ENCODE measurements at regions not wholly inside any gene's neighbourhood (a gene's known extent, or its start where the extent isn't known, plus 50 kb on each side); places are given as distances from the start of the nearest gene placed in this dataset.
A peak's percentile ranks its signal among the peaks of the same experiment; 100 is the strongest.

DNA sequence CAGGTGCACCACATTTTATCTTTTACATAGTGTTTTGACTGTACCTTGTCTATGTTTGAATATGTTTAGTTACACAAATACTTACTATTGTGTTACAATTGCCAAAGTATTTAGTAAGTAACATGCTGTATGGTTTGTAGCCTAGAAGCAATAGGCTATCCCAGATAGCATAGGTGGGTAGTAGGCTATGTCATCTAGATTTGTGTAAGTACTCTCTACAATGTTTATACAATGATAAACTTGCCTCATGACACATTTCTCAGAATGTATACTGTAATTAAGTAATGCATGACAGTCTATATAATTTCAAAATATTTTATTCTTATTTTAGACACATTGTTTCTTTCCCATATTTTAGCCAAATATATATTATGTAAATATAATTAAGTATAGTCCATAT is 836.8 kb upstream of the CDH9 start:
- Mint-ChIP-seq H3K4me3 (ENCODE audit: low read depth, unreplicated experiment) (no peak overlapping the region), H3K9me3 (ENCODE audit: low read depth, unreplicated experiment) (peaks cover 5% of the 10 kb centered on the region), H3K27me3 (ENCODE audit: unreplicated experiment) (no peaks in the 10 kb centered on the region), H3K36me3 (ENCODE audit: insufficient read depth, unreplicated experiment) (no peaks in the 10 kb centered on the region), H3K4me1 (ENCODE audit: low read depth, unreplicated experiment) (no peaks in the 10 kb centered on the region), H3K27ac (ENCODE audit: unreplicated experiment) (no peak overlapping the region)
- intact Hi-C loops (cut with micrococcal nuclease; ENCODE audit: unreplicated experiment) = no loop called here
- no peak for DNase-seq
- CTCF ChIA-PET = no interaction called here
- no TSS peak for BruUV-seq (replicated peaks)
- TF ChIP-seq, protein P1, sequence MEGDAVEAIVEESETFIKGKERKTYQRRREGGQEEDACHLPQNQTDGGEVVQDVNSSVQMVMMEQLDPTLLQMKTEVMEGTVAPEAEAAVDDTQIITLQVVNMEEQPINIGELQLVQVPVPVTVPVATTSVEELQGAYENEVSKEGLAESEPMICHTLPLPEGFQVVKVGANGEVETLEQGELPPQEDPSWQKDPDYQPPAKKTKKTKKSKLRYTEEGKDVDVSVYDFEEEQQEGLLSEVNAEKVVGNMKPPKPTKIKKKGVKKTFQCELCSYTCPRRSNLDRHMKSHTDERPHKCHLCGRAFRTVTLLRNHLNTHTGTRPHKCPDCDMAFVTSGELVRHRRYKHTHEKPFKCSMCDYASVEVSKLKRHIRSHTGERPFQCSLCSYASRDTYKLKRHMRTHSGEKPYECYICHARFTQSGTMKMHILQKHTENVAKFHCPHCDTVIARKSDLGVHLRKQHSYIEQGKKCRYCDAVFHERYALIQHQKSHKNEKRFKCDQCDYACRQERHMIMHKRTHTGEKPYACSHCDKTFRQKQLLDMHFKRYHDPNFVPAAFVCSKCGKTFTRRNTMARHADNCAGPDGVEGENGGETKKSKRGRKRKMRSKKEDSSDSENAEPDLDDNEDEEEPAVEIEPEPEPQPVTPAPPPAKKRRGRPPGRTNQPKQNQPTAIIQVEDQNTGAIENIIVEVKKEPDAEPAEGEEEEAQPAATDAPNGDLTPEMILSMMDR (IDR thresholded peaks at IDR 0.05; ENCODE audit: unreplicated experiment) = no peak

DNA sequence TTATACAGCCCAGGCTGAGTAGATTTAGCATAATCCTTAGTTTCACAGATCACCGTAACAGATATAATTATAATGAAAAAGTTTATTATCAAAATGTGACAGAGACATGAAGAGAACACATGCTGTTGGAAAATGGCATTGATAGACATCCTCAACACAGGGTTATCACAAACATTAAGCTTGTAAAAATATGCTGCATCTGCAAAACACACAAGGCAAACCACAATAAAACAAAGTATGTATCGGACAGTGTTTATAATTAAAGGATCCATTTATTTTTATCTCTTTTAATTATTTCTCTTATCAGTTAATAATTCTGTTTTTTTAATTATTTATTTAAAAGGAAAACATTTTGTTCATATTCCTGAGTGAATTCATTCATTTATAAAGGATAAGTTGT is 829.9 kb upstream of the CDH9 start:
- no peak for DNase-seq
- Mint-ChIP-seq H3K36me3 (ENCODE audit: insufficient read depth, unreplicated experiment) (no peaks in the 10 kb centered on the region), H3K4me3 (ENCODE audit: low read depth, unreplicated experiment) (no peak overlapping the region), H3K4me1 (ENCODE audit: low read depth, unreplicated experiment) (no peaks in the 10 kb centered on the region), H3K27ac (ENCODE audit: unreplicated experiment) (no peak overlapping the region), H3K27me3 (ENCODE audit: unreplicated experiment) (no peaks in the 10 kb centered on the region), H3K9me3 (ENCODE audit: low read depth, unreplicated experiment) (peaks cover 8% of the 10 kb centered on the region)
- TF ChIP-seq, protein P1 (IDR thresholded peaks at IDR 0.05; ENCODE audit: unreplicated experiment) = no peak
- BruUV-seq (replicated peaks) = no TSS peak
- CTCF ChIA-PET = no interaction called here
- intact Hi-C loops (cut with micrococcal nuclease; ENCODE audit: unreplicated experiment) = no loop called here

DNA sequence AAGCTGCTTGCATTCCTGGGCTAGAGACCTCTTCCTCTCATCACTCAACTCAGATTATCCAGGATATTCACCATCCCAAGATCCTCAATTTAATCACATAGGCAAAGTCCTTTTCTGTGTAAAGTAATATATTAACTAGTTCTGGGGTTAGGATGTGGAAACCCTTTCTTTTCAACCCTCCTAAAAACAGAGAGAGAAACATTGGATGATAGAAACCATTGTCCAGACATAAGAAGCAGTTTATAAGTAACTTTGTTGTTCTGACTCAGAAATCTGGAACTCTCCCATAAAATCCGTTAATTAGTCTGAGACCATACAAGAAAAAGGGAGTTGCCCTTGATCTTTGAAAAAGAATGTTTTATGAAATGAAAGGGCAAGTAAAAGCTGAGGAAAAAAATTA is 817.1 kb upstream of the CDH9 start:
- H3K27ac Mint-ChIP-seq (ENCODE audit: unreplicated experiment) = peak overlapping the region; percentile 87
- no peaks in the 10 kb centered on the region for H3K27me3 Mint-ChIP-seq (ENCODE audit: unreplicated experiment)
- CTCF ChIA-PET = interaction anchor here (0.8 kb wide), 1 partner anchor 649 kb away, joined by 4 read pairs; no protein-coding TSS in a partner anchor
- intact Hi-C loops (cut with micrococcal nuclease; ENCODE audit: unreplicated experiment) = loop anchor here (2.0 to 10.0 kb wide), 2 partner anchors 51 to 109 kb away; no protein-coding TSS in a partner anchor
- BruUV-seq (replicated peaks) = no TSS peak
- peaks cover 5% of the 10 kb centered on the region for H3K36me3 Mint-ChIP-seq (ENCODE audit: insufficient read depth, unreplicated experiment)
- peaks cover 15% of the 10 kb centered on the region for H3K9me3 Mint-ChIP-seq (ENCODE audit: low read depth, unreplicated experiment)
- H3K4me1 Mint-ChIP-seq (ENCODE audit: low read depth, unreplicated experiment) = peaks cover 12% of the 10 kb centered on the region
- DNase-seq = no peak
- H3K4me3 Mint-ChIP-seq (ENCODE audit: low read depth, unreplicated experiment) = no peak overlapping the region
- TF ChIP-seq, protein P1 (IDR thresholded peaks at IDR 0.05; ENCODE audit: unreplicated experiment) = no peak

DNA sequence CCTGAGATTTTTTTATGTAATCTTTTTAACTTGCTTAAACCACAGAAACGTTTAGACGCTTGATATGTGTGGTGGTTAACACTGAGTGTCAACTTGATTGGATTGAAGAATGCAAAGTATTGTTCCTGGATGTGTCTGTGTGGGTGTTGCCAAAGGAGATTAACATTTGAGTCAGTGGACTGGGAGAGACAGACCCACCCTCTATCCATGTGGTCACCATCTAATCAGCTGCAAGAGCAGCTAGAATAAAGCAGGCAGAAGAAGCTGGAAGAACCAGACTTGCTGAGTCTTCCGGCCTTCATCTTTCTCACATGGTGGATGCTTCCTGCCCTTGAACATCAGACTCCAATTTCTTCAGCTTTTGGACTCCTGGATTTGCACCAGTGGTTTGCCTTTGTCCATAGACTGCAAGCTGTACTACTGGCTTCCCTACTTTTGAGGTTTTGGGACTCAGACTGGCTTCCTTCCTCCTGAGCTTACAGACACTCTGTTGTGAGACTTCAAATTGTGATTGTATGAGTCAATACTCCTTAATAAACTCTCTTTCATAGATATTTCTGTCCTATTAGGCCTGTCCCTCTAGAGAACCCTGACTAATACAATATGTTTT is 816.0 kb upstream of the CDH9 start:
- BruUV-seq (replicated peaks) = no TSS peak
- intact Hi-C loops (cut with micrococcal nuclease; ENCODE audit: unreplicated experiment) = loop anchor here (2.0 to 10.0 kb wide), 2 partner anchors 52 to 110 kb away; no protein-coding TSS in a partner anchor
- TF ChIP-seq, protein P1 (IDR thresholded peaks at IDR 0.05; ENCODE audit: unreplicated experiment) = no peak
- H3K27ac Mint-ChIP-seq (ENCODE audit: unreplicated experiment) = peak overlapping the region; percentile 70
- peak; percentile 46 for DNase-seq
- H3K4me3 Mint-ChIP-seq (ENCODE audit: low read depth, unreplicated experiment) = peak overlapping the region; percentile 15
- peaks cover 5% of the 10 kb centered on the region for H3K36me3 Mint-ChIP-seq (ENCODE audit: insufficient read depth, unreplicated experiment)
- no peaks in the 10 kb centered on the region for H3K27me3 Mint-ChIP-seq (ENCODE audit: unreplicated experiment)
- CTCF ChIA-PET = interaction anchor here (0.8 to 1.0 kb wide), 2 partner anchors 10 to 648 kb away, joined by 3 to 4 read pairs; no protein-coding TSS in a partner anchor
- H3K9me3 Mint-ChIP-seq (ENCODE audit: low read depth, unreplicated experiment) = peaks cover 15% of the 10 kb centered on the region
- H3K4me1 Mint-ChIP-seq (ENCODE audit: low read depth, unreplicated experiment) = peaks cover 12% of the 10 kb centered on the region
